Stimulated activated CD4-positive, alpha-beta T cell treated with anti-CD3 and anti-CD28 coated beads, Interleukin-15, amount 100 ng/mL, for 1 hour (primary cell): ENCODE measurements at regions not wholly inside any gene's neighbourhood (a gene's known extent, or its start where the extent isn't known, plus 50 kb on each side); places are given as distances from the start of the nearest gene placed in this dataset.

ENCODE experiments used
- DNase-seq, 2 donors: peaks; one replicate each; pipeline ENCODE4 v3.0.0-alpha.2; 2020; ENCODE audit warnings: low read depth in 1 of 2, low spot score in 1 of 2

DNA sequence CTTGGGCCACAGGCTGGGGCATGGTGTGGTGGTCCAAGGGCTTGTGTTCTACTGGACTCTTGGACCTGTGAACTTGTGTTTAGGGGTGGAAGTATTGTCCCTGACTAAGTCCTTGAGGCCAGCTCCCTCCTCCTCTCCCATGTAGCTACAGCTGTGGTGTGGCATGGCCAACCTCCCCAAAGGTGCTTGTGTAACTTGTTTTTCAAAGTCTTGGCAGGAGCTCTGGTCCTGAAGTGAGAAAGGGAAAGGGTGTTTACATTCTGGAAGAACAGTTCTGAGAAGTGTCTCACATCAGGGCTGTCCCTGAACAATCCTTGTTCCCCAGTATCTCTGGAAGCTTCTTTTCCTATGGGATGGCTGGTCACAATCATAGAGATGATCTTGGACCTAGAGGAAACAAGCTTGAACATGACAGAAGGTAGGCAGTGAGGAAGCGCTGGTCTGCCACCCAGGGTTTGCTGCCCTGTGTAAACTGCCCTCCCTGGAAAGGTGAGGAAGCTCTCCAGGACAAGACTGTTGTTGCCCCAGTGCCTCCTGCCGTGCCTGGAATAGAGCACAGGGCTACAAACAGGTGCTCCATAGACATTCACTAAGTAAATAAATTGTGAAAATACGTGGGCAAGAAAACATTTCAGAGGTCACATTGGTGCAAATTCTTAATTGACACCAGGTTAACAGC is 64.6 kb upstream of the KLF9 start:
- no peak for DNase-seq

DNA sequence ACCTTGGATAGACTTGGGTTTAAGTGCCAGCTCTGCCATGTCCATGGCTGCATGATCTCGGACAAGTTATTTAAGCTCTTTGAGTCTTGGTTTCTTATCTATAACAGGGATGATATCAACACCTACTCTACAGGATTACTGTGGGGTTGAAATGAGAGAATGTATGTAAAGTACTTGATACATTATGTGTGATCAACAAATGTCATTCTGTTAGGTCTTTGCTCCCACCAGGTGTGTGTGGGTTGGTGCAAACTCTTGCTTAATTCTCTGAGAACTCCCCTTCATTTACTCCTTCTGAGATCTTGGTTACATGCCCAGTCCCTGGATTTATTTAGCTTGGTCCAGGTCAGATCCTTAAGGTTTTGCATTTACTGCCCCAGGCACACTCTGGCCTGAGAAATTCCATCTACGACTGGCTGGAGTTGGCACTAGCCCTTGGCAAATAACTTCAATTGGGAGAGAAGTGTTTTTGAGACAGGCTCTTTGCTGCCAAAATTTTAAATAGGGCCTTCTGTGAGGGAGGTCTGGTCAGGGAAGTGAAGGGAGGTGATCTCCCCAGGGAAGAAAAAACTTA is 63.5 kb upstream of the KLF9 start:
- DNase-seq: no peak

GRCh38 chr9:70477146-70477745 is 62.8 kb upstream of the KLF9 start:
- no peak for DNase-seq

DNA sequence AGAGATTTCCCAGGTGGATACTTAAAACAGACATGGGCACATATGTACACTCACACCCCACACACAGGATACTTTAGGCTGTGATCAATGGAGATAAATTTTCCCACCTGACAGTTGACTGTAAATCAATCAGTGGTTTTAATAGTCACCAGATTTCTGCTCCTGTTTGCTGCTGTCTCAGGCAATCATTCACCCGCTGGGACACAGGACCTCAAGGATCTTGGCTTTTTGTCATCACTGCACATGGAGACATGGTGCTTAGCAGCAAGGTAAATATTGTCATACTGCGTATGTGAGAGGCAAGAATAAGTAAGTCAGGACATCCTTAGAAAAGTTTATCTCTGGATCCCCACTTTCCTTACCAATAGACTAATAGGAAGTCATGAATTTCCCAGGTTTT is 60.8 kb upstream of the KLF9 start:
- no peak for DNase-seq

DNA sequence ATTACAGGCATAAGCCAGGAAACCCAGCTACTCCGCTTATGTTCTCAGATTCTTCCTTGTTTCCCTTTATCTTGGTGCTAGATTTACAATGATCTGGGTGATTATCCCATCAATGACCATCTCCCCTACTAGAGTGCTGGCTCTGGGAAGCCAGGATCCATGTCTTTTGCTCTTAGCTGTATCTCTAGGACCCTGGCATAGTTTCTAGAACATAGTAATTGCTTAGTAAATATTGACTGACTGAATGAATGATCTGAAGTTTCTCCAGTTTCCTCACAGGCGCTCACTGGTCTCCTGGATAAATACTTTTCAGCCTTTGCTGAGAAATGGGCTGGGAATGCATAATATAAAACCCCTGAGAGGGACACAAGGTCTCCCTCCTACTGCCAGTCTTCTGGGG is 60.0 kb upstream of the KLF9 start:
- no peak for DNase-seq

DNA sequence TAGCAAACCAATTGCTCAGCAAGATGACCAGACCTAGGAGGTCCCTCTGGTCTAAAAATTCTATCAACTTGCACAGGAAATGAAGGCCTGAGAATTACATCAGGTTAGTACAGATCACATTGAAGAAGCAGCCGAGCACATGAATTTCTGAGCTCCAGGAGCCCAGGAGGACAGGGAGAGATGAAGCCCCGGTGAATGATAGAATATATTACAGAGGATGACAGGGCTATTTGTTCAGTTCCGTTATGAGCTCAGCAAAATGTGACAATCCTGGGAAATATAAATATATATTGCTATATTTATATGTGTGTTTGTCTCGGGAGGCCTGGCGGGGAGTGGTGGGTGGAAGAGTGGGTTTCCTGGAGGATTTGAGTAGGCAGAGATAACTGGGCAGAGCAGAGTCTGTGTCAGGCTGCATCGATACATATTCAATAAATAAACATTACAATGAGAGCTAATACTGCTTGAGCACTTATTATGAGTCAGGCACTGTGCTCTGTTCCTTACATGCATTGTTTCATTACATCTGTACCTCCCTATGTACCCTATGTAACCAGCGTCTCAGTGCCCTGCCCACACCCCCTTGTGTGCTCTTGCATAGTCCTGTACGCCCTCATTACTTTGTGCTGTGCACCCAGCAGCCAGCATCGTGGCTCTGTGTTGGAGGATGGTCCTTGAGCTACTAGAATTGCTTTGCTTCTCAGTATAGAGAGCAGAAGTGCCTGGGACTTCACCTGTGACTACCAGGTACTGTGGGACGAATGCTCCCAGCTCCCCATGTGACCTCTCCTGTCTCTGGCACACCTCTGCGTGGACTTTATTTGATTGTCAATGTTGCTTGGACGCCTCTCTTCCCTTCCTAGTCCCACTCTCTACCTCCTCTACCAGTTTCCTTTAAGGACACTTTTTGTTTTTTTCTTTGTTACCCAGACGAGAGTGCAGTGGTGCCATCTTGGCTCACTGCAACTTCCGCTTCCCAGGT is 58.1 kb upstream of the KLF9 start:
- no peak for DNase-seq

DNA sequence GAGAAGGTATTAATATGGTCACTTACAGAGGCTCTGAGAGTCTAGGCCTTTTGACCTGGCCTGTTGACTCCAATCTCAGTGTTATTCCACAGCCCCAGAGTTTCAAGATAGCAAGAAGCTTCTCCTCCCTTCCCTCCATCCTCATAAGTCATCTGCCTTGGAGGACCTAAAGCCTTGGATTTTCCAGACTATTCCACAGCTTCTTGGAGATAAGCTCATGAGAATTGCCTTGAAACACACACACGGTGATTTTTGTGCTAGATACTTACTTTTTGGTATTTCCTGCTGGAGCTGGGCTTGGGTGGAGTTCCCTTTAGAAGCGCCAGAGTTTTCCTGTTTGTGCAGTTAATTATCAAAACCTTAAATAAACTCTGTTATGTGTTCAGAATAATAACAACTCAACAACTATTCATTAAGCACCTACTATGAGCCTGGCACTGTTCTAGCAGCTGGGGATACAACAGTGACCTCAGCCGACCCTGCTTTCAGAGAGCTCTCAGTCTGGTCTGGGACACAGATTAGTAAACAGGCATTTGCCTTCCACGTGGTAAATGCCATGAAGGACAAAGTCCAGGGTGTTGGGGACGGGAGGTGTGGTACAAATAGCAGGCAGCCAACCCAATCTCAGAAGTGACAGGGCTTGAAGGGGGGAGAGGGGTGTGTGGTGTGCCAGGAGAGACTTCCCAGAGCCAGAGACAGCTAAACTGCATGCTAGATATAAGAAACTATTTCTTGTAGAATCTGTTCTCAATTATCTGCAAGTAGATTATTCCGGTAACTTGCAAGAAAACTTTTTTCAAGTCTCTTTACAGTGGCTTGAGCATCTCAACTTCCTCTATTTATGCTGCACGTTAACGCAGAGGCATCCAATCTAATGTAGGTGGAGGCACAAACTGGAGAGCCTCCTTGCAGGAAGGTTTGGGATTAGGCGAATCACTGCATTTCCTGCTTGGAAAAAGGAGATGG is 55.9 kb upstream of the KLF9 start:
- no peak for DNase-seq

GRCh38 chr9:70468291-70468690 is 53.8 kb upstream of the KLF9 start:
- no peak for DNase-seq

GRCh38 chr9:70466976-70467561 is 52.6 kb upstream of the KLF9 start:
- DNase-seq: peak in 1 of 2 donors; percentile 7

- DNase-seq: no peak
These were observed 51.4 kb upstream of the KLF9 start for GRCh38 chr9:70465904-70466303.

- DNase-seq: no peak
These were observed 50.9 kb upstream of the KLF9 start for GRCh38 chr9:70465398-70465797.
